ENCODE measurements at regions not wholly inside any gene's neighbourhood (a gene's known extent, or its start where the extent isn't known, plus 50 kb on each side); places are given as distances from the start of the nearest gene placed in this dataset.

DNA sequence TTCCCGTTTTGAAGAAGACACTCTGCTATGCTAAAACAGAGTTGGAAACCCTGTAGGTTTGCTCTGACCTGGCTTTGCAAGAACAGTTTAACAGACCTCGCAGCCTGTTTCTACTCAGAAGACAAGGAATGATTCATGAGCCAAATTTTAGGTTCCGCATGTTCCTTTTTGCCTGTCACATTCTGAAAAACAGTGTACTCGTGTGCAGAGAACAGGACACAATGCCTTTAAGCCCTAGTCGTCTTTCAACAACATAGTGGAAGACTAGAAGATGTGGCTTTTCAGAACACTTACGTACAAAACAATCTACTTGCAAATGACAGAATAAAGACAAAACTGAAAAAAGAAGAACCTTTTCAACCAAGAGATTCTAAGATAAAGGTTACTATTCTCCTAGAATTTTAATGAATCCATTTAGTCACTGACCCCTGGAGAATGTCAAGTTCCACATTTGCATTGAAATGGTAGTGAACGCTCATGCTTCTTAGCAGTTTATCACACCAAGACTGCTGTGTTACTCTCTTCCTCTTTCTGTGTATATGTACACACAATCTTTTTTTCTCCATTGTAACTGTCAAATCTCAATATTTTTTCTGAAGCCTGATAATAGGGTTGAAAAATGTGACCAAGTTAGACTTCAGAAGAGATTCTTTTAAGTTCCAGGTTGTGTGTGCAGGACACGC lies 220.7 kb upstream of the NRSN1 start:
- peaks cover 0 to 5% of the 10 kb centered on the region in 2 donors for H3K27me3 Mint-ChIP-seq
- CTCF ChIA-PET, result interaction anchor here in 1 of 2 donors (0.6 kb wide), 1 partner anchor 28 kb away, joined by 3 read pairs; no protein-coding TSS in a partner anchor
- no peaks in the 10 kb centered on the region for H3K27me3 ChIP-seq (replicated peaks in 1 of 2; ENCODE audit: control insufficient read depth in 2 of 2, extremely low read depth in 1 of 2, insufficient read depth in 2 of 2, low read length in 1 of 2)
- no peak overlapping the region for H3K4me3 Mint-ChIP-seq
- peaks cover 2% of the 10 kb centered on the region for H3K9me3 ChIP-seq
- ATAC-seq (replicated peaks in 1 of 4) (no peak), DNase-seq (no peak)
- no peak overlapping the region for H3K4me3 ChIP-seq (ENCODE audit: control insufficient read depth in 1 of 2, extremely low read depth in 1 of 2, low read length in 1 of 2)
- peaks cover 0 to 9% (median 7%) of the 10 kb centered on the region in 3 donors for H3K9me3 Mint-ChIP-seq
- POLR2A ChIA-PET, result no interaction called here
- WGBS (ENCODE audit: insufficient coverage), result 32% methylated on average over 4 of the region's 8 CpGs
- H3K4me1 Mint-ChIP-seq, result no peaks in the 10 kb centered on the region
- H3K36me3 ChIP-seq (ENCODE audit: control insufficient read depth in 2 of 2, extremely low read depth in 1 of 2, insufficient read depth in 1 of 2, low read length in 1 of 2), result no peaks in the 10 kb centered on the region
- H3K27ac ChIP-seq (ENCODE audit: low read length), result no peak overlapping the region
- H3K27ac Mint-ChIP-seq, result no peak overlapping the region
- no peaks in the 10 kb centered on the region for H3K36me3 Mint-ChIP-seq
- no peaks in the 10 kb centered on the region for H3K4me1 ChIP-seq (ENCODE audit: control insufficient read depth in 1 of 2, extremely low read depth in 1 of 2, insufficient read depth in 2 of 2, low read length in 2 of 2)

DNA sequence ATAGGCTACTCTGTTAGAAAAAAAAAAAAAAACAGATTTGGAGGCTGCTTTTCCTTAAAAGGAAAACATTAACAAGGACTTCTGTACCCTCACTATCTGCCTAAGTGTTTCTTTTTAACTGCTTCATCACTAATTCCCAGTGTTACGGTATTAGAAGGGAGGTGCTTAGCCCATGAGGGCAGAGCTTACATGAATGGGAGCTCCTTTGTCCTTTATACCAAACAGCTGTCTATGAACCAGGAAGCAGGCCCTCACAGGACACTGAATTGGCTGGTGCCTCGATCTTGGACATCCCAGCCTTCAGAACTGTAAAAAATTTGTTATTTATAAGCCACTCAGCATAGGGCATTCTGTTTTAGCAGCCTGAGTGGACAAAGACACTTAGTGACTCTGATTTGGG lies 215.6 kb upstream of the NRSN1 start:
- DNase-seq (no peak), ATAC-seq (replicated peaks in 1 of 4) (no peak)
- Mint-ChIP-seq H3K4me1 (no peaks in the 10 kb centered on the region), H3K27me3 (no peaks in the 10 kb centered on the region), H3K27ac (no peak overlapping the region), H3K4me3 (no peak overlapping the region), H3K9me3 (peaks cover 0 to 8% (median 0%) of the 10 kb centered on the region in 3 donors), H3K36me3 (no peaks in the 10 kb centered on the region)
- Histone ChIP-seq H3K27me3 (replicated peaks in 1 of 2; ENCODE audit: control insufficient read depth in 2 of 2, extremely low read depth in 1 of 2, insufficient read depth in 2 of 2, low read length in 1 of 2) (no peaks in the 10 kb centered on the region), H3K36me3 (ENCODE audit: control insufficient read depth in 2 of 2, extremely low read depth in 1 of 2, insufficient read depth in 1 of 2, low read length in 1 of 2) (no peaks in the 10 kb centered on the region), H3K9me3 (no peaks in the 10 kb centered on the region), H3K4me1 (ENCODE audit: control insufficient read depth in 1 of 2, extremely low read depth in 1 of 2, insufficient read depth in 2 of 2, low read length in 2 of 2) (no peaks in the 10 kb centered on the region), H3K4me3 (ENCODE audit: control insufficient read depth in 1 of 2, extremely low read depth in 1 of 2, low read length in 1 of 2) (no peak overlapping the region), H3K27ac (ENCODE audit: low read length) (no peak overlapping the region)
- WGBS (ENCODE audit: insufficient coverage), result 40% methylated on average over 1 of the region's 2 CpGs
- POLR2A ChIA-PET, result interaction anchor here in 1 of 2 donors (0.5 to 0.6 kb wide), 2 partner anchors 39 to 550 kb away, joined by 4 to 5 read pairs; no protein-coding TSS in a partner anchor
- CTCF ChIA-PET, result no interaction called here

DNA sequence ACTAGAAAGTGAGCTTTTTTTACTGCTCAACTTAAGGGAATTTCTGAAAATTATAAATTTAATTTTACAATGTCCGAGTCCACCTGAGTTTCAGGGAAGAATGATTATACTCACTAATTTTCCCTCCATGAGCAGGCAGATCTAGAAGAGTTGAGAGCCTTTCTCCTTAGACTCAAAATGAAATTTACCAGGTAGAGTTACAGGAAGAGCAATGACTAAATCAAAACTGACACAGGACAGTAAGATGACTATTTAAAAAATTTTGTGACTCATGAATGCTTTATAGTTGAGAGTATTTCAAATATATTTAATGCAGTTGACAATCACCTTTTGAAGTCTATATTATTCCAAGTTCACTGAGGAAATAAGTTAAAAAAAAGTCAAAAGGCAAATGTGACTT lies 198.1 kb upstream of the NRSN1 start:
- ChIA-PET POLR2A (no interaction called here), CTCF (no interaction called here)
- no peak overlapping the region for H3K27ac ChIP-seq (ENCODE audit: low read length)
- H3K9me3 ChIP-seq, result no peaks in the 10 kb centered on the region
- no CpG with 5 or more reads among the region's 1 CpG for WGBS (ENCODE audit: insufficient coverage)
- Mint-ChIP-seq H3K4me1 (no peaks in the 10 kb centered on the region), H3K36me3 (no peaks in the 10 kb centered on the region), H3K27me3 (peaks cover 0 to 9% of the 10 kb centered on the region in 2 donors), H3K27ac (no peak overlapping the region), H3K9me3 (peaks cover 2 to 7% (median 4%) of the 10 kb centered on the region in 3 donors), H3K4me3 (no peak overlapping the region)
- no peak overlapping the region for H3K4me3 ChIP-seq (ENCODE audit: control insufficient read depth in 1 of 2, extremely low read depth in 1 of 2, low read length in 1 of 2)
- no peak for ATAC-seq (replicated peaks in 1 of 4)
- H3K27me3 ChIP-seq (replicated peaks in 1 of 2; ENCODE audit: control insufficient read depth in 2 of 2, extremely low read depth in 1 of 2, insufficient read depth in 2 of 2, low read length in 1 of 2), result no peaks in the 10 kb centered on the region
- DNase-seq, result no peak
- H3K4me1 ChIP-seq (ENCODE audit: control insufficient read depth in 1 of 2, extremely low read depth in 1 of 2, insufficient read depth in 2 of 2, low read length in 2 of 2), result no peaks in the 10 kb centered on the region
- H3K36me3 ChIP-seq (ENCODE audit: control insufficient read depth in 2 of 2, extremely low read depth in 1 of 2, insufficient read depth in 1 of 2, low read length in 1 of 2), result no peaks in the 10 kb centered on the region

DNA sequence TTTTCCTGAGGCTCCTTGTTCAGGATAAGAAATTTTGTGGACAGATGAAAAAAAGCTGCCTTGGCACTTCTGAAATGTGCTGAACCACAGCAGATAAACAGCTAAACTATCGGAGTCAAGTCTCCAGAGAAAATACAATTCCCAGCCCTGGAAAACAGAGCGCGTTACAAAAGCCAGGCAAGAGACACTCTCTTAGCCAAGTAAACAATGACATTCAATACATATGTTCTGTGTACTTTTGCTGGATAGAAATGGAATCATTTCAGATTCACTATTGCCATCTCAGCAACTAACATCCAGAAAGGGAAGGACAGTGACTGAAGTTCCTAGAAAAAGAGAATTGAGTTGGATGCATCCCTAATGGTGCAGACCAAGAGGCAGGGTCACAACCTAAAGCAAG lies 196.8 kb upstream of the NRSN1 start:
- no CpG with 5 or more reads among the region's 3 CpGs for WGBS (ENCODE audit: insufficient coverage)
- POLR2A ChIA-PET, result no interaction called here
- H3K36me3 ChIP-seq (ENCODE audit: control insufficient read depth in 2 of 2, extremely low read depth in 1 of 2, insufficient read depth in 1 of 2, low read length in 1 of 2), result no peaks in the 10 kb centered on the region
- H3K4me3 Mint-ChIP-seq, result no peak overlapping the region
- no peak overlapping the region for H3K27ac ChIP-seq (ENCODE audit: low read length)
- no peaks in the 10 kb centered on the region for H3K36me3 Mint-ChIP-seq
- ATAC-seq (replicated peaks in 1 of 4) (no peak), DNase-seq (no peak)
- CTCF ChIA-PET, result no interaction called here
- H3K9me3 Mint-ChIP-seq, result peaks cover 2 to 11% (median 8%) of the 10 kb centered on the region in 3 donors
- H3K9me3 ChIP-seq, result no peaks in the 10 kb centered on the region
- H3K27ac Mint-ChIP-seq, result no peak overlapping the region
- no peaks in the 10 kb centered on the region for H3K4me1 Mint-ChIP-seq
- H3K27me3 Mint-ChIP-seq, result peaks cover 0 to 3% of the 10 kb centered on the region in 2 donors
- no peaks in the 10 kb centered on the region for H3K27me3 ChIP-seq (replicated peaks in 1 of 2; ENCODE audit: control insufficient read depth in 2 of 2, extremely low read depth in 1 of 2, insufficient read depth in 2 of 2, low read length in 1 of 2)
- no peak overlapping the region for H3K4me3 ChIP-seq (ENCODE audit: control insufficient read depth in 1 of 2, extremely low read depth in 1 of 2, low read length in 1 of 2)
- H3K4me1 ChIP-seq (ENCODE audit: control insufficient read depth in 1 of 2, extremely low read depth in 1 of 2, insufficient read depth in 2 of 2, low read length in 2 of 2), result no peaks in the 10 kb centered on the region

DNA sequence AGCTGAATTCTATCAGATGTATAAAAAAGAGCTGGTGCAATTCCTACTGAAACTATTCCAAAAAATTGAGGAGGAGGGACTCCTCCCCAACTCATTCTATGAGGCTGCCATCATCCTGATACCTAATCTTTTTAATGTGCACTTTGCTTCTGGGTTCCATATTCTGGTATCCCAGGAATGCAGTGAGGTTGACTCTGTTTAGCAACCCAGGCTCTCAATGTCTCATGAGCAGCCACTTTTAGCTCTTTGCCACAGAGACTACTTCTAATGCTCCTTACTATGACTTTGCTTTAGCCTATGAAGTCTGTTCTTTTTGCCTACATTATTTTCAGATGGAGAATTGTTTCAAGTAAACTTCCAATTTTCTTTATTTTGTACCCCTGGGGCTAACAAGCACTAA lies 185.5 kb upstream of the NRSN1 start:
- no peak for DNase-seq
- CTCF ChIA-PET, result no interaction called here
- Histone ChIP-seq H3K9me3 (no peaks in the 10 kb centered on the region), H3K27ac (ENCODE audit: low read length) (no peak overlapping the region), H3K4me3 (ENCODE audit: control insufficient read depth in 1 of 2, extremely low read depth in 1 of 2, low read length in 1 of 2) (no peak overlapping the region), H3K27me3 (replicated peaks in 1 of 2; ENCODE audit: control insufficient read depth in 2 of 2, extremely low read depth in 1 of 2, insufficient read depth in 2 of 2, low read length in 1 of 2) (no peaks in the 10 kb centered on the region), H3K36me3 (ENCODE audit: control insufficient read depth in 2 of 2, extremely low read depth in 1 of 2, insufficient read depth in 1 of 2, low read length in 1 of 2) (no peaks in the 10 kb centered on the region), H3K4me1 (ENCODE audit: control insufficient read depth in 1 of 2, extremely low read depth in 1 of 2, insufficient read depth in 2 of 2, low read length in 2 of 2) (no peaks in the 10 kb centered on the region)
- no peak overlapping the region for H3K4me3 Mint-ChIP-seq
- H3K36me3 Mint-ChIP-seq, result no peaks in the 10 kb centered on the region
- no peaks in the 10 kb centered on the region for H3K4me1 Mint-ChIP-seq
- no peak overlapping the region for H3K27ac Mint-ChIP-seq
- H3K27me3 Mint-ChIP-seq, result no peaks in the 10 kb centered on the region
- POLR2A ChIA-PET, result no interaction called here
- ATAC-seq (replicated peaks in 1 of 4), result no peak
- peaks cover 0 to 3% (median 0%) of the 10 kb centered on the region in 3 donors for H3K9me3 Mint-ChIP-seq

DNA sequence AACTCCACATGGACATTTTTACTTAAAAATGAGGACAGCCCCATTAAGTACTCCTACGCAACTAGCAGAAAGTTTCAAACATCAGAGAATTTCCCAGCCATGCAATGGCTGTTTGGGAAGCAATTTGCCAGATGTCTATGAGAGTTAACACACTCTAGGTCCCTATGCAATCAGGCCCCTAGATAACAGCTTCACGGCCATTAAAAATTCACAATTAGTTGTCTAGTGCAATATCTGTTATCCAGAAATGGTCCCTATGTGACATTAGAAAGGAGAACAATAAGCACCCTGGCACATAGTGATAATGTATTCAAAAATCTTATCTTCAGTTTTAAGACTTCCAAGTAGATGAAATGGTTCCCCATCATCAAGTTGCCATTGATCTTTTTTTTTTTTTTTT lies 174.3 kb upstream of the NRSN1 start:
- H3K27me3 ChIP-seq (replicated peaks in 1 of 2; ENCODE audit: control insufficient read depth in 2 of 2, extremely low read depth in 1 of 2, insufficient read depth in 2 of 2, low read length in 1 of 2), result no peaks in the 10 kb centered on the region
- Mint-ChIP-seq H3K27me3 (no peaks in the 10 kb centered on the region), H3K4me3 (no peak overlapping the region), H3K27ac (no peak overlapping the region), H3K36me3 (no peaks in the 10 kb centered on the region), H3K9me3 (peaks cover 0 to 6% (median 0%) of the 10 kb centered on the region in 3 donors), H3K4me1 (no peaks in the 10 kb centered on the region)
- no peak overlapping the region for H3K4me3 ChIP-seq (ENCODE audit: control insufficient read depth in 1 of 2, extremely low read depth in 1 of 2, low read length in 1 of 2)
- ATAC-seq (replicated peaks in 1 of 4), result no peak
- DNase-seq, result no peak
- H3K4me1 ChIP-seq (ENCODE audit: control insufficient read depth in 1 of 2, extremely low read depth in 1 of 2, insufficient read depth in 2 of 2, low read length in 2 of 2), result no peaks in the 10 kb centered on the region
- no peak overlapping the region for H3K27ac ChIP-seq (ENCODE audit: low read length)
- H3K36me3 ChIP-seq (ENCODE audit: control insufficient read depth in 2 of 2, extremely low read depth in 1 of 2, insufficient read depth in 1 of 2, low read length in 1 of 2), result no peaks in the 10 kb centered on the region
- no CpG with 5 or more reads among the region's 2 CpGs for WGBS (ENCODE audit: insufficient coverage)
- ChIA-PET CTCF (no interaction called here), POLR2A (no interaction called here)
- no peaks in the 10 kb centered on the region for H3K9me3 ChIP-seq

DNA sequence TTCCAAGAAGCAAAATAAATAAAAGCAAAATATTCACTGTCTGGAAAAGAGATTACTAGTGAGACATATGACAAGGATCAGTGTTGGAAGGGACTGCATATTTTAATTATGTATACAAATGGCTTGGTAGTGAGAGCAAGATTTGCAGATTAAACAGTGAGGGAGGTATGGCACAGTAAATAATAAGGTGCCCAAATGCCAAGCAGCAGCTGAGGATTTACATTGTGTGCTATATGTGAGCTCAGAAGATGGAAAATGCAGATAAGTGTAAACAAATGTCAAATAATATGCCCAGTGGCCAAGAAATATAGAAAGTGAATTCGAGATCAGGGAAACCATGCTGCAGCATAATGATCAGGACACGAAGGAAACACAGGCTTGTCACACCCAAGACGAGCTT lies 173.8 kb upstream of the NRSN1 start:
- Histone ChIP-seq H3K9me3 (no peaks in the 10 kb centered on the region), H3K27me3 (replicated peaks in 1 of 2; ENCODE audit: control insufficient read depth in 2 of 2, extremely low read depth in 1 of 2, insufficient read depth in 2 of 2, low read length in 1 of 2) (no peaks in the 10 kb centered on the region), H3K27ac (ENCODE audit: low read length) (no peak overlapping the region), H3K4me3 (ENCODE audit: control insufficient read depth in 1 of 2, extremely low read depth in 1 of 2, low read length in 1 of 2) (no peak overlapping the region), H3K36me3 (ENCODE audit: control insufficient read depth in 2 of 2, extremely low read depth in 1 of 2, insufficient read depth in 1 of 2, low read length in 1 of 2) (no peaks in the 10 kb centered on the region), H3K4me1 (ENCODE audit: control insufficient read depth in 1 of 2, extremely low read depth in 1 of 2, insufficient read depth in 2 of 2, low read length in 2 of 2) (no peaks in the 10 kb centered on the region)
- H3K4me1 Mint-ChIP-seq, result no peaks in the 10 kb centered on the region
- no peak for DNase-seq
- H3K36me3 Mint-ChIP-seq, result no peaks in the 10 kb centered on the region
- ChIA-PET CTCF (no interaction called here), POLR2A (no interaction called here)
- no peak overlapping the region for H3K27ac Mint-ChIP-seq
- H3K27me3 Mint-ChIP-seq, result no peaks in the 10 kb centered on the region
- H3K4me3 Mint-ChIP-seq, result no peak overlapping the region
- ATAC-seq (replicated peaks in 1 of 4), result no peak
- H3K9me3 Mint-ChIP-seq, result peaks cover 0 to 6% (median 0%) of the 10 kb centered on the region in 3 donors
- no CpG with 5 or more reads among the region's 3 CpGs for WGBS (ENCODE audit: insufficient coverage)

Measured in T-cell (primary cell).